HG03442 (cell line): ENCODE measurements at regions not wholly inside any gene's neighbourhood (a gene's known extent, or its start where the extent isn't known, plus 50 kb on each side); places are given as distances from the start of the nearest gene placed in this dataset.
A peak's percentile ranks its signal among the peaks of the same experiment; 100 is the strongest.

ENCODE experiments used
- ATAC-seq: cut with Tn5 transposase; IDR thresholded peaks from one replicate; pipeline ENCODE4 v1.9.1; 2021; ENCODE audit warnings: mild to moderate bottlenecking, moderate library complexity; ENCODE audit not compliant: unreplicated experiment

GRCh38 chr14:50036637-50037036, 79.7 kb downstream of the VCPKMT start:
- no peak for ATAC-seq

- ATAC-seq, result no peak
Measured at GRCh38 chr14:50037240-50037639, 79.1 kb downstream of the VCPKMT start.

DNA sequence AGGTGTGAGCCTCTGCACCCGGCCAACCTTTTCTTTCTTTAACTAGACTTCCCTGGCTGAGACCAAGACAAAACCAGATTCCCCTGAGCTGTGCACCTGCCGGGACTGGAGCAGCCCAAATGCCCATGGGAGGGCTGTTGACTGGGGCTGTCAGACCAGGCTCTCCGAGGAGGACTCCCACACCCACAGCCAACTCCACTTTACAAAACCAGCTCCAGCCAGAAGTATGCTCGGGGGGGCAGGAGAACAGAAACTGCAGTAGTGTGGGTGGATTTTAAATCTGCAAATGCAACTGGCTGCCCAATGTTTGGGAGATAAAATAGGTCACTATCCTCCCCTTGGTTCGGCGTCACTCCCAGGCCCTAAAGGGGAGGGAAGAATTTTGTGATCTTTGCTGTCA, 78.5 kb downstream of the VCPKMT start:
- ATAC-seq, result no peak

DNA sequence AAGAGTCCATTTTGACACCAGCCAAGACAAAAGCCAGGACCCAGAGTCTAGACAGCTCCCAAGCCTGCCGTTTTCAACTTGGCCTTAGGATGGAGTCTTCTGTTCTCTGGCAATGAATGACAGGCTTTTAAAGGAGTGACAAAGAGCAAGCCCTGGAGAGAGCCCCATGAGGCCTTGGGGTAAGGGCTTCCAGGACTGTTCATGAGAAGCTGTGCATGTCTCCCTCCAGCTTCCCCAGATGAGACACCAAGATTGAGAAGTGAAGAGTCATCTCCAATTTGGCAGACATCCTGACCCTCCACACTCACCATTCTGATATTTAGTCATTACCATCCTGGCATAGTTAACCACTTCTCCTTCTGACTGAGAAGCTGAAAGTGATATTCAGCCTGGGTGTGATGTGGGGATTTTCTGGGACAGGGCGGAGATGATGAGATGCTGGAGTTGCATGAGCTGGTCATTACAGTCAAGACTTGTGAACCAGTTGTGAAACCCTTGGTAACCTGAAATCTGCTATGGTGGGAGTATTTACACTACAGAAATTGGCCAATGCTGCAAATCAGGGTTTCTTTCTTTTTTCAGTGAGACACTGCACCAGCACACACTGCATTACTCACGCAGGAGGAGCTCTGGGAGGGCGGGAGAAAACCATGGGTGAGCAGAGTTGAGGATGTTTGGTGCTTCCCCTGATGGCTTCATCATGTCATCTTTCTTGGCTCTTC, 77.8 kb downstream of the VCPKMT start:
- peak; percentile 84 for ATAC-seq

- no peak for ATAC-seq
Measured at GRCh38 chr14:50039120-50039517, 77.3 kb downstream of the VCPKMT start.

DNA sequence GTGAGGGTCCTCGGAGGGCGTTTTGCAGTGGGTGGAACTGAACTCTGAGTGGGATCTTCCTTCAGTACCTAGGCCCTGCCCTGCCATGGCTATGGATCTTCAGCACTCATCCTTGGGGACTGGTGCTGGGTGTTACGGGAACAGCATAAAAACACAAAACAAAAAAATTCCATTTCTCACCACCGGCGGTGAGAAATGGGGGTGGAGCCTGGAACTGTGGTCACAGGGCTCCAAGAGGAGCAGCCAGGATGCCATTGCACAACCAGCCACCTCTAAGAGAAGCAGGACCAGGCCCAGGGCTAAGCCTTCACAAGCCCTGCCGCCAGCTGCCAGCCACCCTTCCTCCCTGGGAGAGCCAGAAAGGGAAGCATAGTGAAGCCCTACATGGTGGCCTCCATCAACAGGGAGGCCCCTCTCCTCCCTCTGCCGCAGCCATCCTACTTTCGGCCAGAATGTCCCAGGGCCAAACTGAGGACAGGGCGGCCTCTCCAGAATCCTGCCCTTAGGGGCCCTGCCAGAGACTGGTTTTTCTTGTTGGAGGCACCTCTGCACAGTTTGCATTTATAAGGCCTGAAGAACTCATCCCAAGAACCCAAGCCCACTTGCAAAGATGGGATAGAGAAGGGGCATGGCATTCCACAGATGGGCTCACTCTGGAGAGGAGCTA, 76.5 kb downstream of the VCPKMT start:
- no peak for ATAC-seq

GRCh38 chr14:50040401-50040775, 76.0 kb downstream of the VCPKMT start:
- peak; percentile 14 for ATAC-seq

DNA sequence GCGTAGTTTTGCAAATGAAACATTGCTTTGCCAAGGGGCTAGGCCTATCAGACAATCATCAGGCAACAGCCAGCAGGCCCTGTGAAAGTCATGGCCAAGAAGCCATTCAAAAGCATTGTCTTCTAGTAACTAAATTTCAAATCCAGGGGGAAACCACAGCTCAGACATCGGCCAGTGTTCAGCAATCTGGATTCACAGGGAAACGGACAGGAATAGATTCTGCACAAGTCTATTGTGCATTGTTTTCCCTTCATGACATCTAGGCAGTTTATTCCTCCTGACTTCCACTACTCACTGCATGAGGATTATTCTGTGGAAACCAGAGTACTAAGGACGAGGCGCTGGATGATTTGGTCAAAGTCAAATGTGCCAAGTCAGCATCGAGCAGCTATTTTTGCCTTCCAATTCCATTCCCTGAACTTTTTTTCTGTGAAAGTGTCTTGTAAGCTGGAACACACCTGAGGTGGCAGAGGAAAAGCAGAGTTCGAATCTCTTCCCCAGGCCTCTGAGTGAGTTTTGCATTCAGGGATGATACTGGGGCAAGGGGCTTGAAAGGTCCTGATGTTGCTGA, 75.4 kb downstream of the VCPKMT start:
- no peak for ATAC-seq

- ATAC-seq, result no peak
Measured at GRCh38 chr14:50041980-50042379, 74.4 kb downstream of the VCPKMT start.

GRCh38 chr14:50044042-50044651, 72.2 kb downstream of the VCPKMT start:
- ATAC-seq, result no peak

DNA sequence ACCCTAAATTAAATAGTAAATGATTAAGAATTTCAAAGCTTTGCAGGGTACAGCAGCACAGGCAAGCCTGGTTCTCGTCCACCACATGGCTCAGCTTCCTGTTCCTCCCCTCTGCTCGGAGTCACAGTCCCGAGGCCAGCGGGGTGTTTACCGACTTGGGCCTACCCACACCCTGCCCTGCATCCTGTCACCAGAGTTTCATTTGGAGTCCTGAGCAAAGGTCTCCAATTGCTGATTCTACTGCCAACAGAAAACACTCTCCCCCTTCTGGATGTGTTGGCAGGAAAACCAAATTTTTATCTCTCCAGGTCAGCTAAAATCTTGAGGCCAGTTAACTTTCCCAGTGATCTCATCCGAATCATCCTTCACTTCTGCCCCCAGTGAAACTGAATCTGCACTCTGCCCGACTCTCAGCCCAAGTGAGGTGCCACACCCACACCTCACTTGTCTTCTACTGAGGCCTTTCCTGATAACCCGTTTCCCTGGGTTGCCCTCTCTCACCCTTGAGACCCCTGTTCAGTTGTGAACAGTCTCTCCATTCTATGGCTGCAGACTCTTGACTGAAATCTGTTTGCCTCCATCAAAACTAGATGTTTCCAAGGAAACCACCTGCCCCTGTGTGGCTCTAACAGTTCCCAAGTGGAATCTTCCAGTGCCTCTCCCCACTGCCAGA, 71.2 kb downstream of the VCPKMT start:
- peak; percentile 69 for ATAC-seq

DNA sequence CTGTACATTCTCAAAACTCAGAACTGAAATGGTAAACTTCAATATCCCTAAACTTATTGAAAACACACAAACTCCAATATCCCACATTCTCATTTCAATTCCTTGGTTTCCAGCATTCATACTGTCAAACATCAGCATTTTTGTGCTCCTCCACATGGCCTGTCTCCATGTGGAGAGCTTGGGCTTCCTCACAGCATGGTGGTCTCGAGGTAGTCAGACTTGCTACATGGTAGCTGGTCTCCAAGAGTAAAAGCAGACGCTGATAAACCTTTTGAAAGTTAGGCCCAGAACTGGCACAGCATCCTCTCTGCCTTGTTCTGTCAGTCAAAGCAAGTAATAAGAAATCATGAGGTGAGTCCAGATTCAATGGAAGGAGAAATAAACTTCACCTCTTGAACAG, 70.5 kb downstream of the VCPKMT start:
- ATAC-seq, result no peak

DNA sequence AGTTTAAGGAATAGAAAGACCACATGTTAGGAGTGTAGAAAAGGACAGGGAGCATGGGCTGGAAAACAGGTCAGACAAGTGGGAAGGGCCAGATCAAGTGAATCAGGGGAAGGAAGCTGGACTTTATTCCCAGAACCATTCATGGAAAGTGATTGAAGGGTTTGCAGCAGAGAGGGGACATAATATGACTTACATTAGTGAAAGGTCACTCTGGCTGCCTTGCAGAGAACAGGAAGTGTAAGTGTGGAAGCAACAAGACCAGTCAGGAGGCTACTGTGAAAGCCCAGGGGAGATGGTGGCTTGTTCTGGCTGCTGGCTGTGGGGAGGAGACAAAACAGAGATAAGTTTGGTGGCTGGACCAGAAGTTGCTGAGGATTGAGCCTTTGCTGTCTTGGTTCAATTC, 69.1 kb downstream of the VCPKMT start:
- ATAC-seq, result peak; percentile 70

DNA sequence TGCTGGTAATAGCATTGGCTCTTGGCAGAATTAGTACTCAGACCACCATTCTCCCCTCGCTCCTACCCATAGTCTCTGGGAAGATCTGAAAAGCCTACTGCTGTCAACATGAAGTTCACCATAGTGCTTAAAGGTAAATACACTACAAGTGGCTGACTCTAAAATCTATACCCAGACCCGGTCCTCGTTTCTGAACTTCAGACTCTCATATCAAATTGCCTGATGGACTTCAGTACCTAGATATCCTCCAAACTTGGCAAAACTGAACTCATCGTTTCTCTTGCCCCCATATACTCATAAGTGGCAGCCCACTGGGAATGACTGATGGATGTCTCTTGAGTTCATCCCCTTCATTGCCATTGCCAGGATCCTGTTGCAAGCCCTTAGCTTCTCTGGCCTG, 67.3 kb downstream of the VCPKMT start:
- ATAC-seq, result no peak

DNA sequence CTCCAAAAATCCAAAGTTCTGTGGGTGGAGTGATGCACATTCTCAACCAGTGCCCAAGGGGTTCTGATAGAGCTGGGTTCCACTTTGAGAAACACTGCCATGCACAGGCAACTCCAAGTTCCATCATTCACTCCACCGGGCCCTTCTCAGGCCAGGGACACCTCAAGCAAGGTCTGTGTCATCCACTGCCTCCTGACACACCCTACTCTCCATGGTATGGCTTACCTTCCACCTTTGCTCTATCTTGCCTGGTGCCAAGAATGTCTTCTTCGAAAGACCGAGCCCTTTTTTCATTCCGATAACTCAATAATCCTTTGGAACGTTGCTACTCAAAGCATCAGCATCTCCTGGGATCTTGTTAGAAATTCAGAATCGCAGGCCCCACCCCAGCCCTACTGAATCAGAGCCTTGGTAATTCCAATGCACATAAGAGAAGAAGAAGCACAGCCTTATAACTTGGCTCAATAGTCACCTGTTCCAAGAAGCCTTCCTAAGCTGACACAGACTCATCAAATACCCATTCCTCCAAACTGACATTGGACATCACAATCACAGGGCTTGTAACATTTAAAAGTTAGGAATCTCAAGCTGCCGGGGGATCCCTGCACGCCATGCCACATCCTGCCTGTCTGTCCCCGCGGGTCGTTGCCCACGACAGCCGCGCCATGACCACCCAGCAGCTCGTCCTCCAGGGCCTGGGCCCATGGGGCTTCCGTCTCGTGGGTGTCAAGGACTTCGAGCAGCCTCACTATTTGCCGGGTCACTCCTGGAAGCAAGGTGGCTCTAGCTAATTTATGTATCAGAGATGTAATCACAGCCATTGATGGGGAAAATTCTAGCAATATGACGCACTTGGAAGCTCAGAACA, 66.4 kb downstream of the VCPKMT start:
- no peak for ATAC-seq

DNA sequence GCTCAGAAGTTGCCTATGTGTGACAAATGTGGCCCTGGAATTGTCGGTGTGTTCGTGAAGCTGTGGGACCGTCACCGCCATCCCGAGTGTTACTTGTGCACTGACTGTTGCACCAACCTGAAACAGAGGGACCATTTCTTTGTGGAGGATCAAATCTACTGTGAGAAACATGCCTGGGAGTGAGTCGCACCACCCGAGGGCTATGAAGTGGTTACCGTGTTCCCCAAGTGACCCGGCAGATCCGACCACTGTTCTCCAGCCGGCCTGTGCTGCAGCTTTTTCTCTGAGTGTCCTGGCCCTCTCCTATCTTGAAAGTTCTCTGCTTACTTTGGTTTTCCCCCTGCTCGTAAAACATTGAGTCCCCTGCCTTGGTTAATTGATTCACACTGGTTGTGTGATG, 65.3 kb downstream of the VCPKMT start:
- no peak for ATAC-seq

GRCh38 chr14:50051706-50052105, 64.7 kb downstream of the VCPKMT start:
- no peak for ATAC-seq

DNA sequence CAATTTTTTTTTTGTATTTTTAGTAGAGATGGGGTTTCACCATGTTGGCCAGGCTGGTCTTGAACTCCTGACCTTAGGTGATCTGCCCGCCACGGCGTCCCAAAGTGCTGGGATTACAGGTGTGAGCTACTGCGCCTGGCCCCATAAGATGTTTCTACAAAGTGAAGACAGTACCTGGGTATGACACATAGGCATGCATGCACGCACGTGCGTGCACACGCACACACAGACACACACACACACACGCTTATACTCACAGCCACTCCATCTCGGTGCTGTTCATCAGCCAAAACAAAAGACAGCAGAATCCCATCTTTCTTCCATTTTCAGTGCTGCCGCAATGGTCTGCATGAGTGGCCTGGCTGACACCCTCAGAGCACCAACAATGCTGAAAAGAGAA, 63.9 kb downstream of the VCPKMT start:
- no peak for ATAC-seq

GRCh38 chr14:50053935-50054334, 62.4 kb downstream of the VCPKMT start:
- ATAC-seq, result no peak

GRCh38 chr14:50055461-50056228, 60.7 kb downstream of the VCPKMT start:
- ATAC-seq, result no peak
